GM21360 (cell line): ENCODE measurements at regions not wholly inside any gene's neighbourhood (a gene's known extent, or its start where the extent isn't known, plus 50 kb on each side); places are given as distances from the start of the nearest gene placed in this dataset.

ENCODE experiments used
- ATAC-seq: cut with Tn5 transposase; IDR thresholded peaks from one replicate; pipeline ENCODE4 v1.9.1; 2021; ENCODE audit warnings: mild to moderate bottlenecking, moderate library complexity; ENCODE audit not compliant: unreplicated experiment

DNA sequence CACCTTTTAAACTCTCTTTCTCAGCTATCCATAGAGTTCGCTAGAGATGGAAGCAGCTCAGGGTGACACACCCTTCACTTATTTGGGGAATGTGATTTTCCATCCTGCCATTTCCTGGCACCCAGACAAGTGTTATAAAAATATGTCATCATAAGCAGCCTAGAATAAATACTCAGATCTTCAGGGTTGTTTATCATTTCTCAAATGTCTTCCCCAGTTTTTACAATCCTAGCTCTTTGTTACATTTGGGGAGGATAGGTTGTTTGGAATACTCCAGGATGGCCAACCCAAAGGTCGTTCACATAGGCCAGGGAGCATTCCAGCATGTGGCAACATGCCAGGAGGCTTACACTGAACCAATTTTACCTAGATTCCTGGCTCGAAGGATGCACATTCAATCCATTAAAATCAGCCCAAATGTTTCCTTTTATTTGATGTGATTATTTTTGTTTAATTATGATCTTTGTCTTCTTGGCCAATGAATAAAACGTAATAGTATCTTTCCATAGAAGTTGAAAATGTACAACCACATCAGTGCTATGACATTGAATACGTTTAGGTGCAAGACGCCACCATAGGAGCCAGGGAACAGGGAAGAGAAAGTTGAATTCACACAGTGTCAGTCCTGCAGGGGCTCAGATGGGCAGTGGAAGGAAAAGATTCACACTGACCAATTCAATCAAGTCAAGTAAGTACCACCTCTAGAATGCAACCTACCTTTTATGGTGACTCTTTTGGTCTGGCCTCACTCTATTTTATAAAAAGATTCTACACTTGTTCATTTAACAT is 537.7 kb upstream of the MDFIC2 start:
- ATAC-seq = no peak

DNA sequence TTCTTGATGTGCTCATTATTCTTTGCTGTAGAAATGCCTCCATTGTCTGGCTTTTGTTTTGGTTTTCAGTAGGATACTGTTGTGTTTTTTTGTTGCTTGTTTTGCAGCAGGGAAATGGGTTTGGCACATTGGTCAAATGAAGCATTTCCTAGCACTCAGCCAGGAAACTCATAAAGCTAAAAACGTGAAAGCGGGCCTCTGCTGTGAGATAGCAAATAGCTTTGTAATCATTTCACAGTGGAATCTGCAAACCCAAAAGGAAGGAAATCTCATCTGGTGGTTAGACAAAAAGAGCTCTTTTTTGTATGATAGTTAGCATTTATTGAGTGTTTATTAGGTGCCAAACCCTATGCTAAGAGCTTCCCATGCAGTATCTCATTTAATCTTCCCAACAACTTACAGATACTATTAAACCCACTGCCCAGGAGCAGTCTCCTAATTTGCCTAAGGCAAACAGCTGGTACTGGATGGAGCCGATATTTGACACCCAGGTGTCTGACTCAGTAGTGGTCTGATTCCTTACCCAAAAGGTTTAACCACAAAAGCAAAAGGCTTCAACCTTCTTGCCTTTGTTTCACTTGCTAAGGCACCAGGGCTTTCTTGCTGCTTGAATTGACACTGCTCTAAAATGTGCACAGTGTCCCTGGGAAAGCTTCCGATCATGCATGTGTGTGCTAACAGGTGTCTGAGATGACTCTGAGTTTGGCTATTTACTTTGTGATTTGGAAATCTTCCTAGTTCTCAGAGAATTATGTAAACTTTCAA is 527.9 kb upstream of the MDFIC2 start:
- ATAC-seq = no peak

DNA sequence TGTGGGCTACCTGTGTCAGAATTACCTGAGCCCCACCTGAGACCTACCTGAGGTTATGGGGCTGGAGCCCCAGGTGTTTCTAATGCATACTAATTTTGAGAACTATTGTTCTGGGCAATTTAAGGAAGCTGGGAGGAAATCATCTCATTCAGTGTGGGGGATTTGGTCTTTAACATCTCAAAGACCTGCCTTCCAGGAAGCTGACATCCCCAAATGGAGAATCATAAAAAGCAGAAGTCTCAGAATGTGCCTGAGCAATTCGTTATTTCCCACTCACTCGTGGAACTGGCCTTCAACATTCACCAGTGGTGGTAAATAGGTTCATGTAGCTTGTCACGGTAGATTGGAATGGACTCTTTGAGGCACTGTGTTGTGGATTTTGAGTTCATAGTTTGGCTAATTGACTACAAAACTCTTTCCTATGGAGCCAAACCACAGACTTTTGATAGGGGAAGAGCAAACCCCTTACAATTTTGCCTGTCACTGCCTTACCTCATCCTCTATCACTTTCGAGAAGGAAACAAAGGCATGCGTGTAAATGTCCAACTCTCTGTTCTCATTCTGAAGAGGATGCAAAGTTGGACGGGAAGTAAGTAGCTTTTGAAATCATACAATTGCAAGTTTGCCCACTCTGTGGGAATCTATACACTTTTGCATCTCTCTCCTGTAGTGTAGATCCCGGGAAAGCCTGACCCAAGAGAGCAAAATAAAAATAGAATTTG is 521.0 kb upstream of the MDFIC2 start:
- no peak for ATAC-seq

DNA sequence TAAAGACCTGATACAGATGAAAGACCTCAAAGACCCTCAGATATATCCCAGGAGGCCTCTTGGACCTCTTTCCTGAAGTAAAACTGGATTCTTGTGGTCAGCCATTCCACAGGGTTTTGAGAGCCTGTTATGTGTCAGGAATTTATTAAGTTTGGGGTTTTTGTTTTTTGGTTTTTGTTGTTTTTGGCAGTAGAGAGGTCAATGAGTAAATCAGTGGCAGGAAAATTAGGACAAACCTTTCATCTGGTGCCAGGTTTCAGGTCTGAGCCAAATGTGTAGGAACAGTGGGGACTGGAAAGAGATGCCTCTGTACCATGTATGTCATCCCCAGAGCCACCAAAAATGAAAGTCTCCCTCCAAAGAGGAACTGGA is 520.4 kb upstream of the MDFIC2 start:
- no peak for ATAC-seq

DNA sequence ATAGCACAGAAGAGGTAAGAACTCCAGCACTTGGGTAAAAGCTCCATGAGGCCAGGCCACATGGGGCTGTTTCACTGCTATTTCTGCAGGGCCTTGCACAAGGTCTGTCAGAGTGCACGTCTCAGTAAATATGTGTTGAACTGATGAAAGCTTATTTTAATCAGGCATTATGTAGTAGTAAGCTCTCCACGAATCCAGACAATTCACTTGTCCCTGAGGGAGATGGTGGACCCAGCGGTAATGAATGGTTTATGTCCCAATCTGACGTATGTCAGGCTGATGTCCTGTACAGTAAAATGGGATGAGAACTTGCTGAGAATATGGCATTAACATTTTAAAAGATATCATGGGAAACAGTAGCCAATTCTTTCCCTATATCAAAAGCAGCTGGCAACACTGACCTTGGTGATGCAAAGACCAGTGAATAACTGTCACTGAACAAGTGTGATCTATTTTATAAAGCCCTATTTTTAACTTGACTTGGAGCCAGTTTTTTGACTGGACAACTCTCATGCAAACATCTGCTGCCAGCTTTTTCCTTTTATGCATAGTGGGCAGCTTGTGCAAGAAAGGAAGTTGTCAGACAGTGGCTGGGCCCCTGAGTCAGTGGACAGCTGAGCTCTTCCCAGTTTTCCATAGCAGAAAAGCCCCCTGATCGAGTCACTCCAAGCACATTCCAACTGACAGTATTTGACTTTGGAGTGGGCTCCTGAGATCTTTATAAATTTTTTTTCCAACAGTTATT is 519.8 kb upstream of the MDFIC2 start:
- ATAC-seq = no peak

DNA sequence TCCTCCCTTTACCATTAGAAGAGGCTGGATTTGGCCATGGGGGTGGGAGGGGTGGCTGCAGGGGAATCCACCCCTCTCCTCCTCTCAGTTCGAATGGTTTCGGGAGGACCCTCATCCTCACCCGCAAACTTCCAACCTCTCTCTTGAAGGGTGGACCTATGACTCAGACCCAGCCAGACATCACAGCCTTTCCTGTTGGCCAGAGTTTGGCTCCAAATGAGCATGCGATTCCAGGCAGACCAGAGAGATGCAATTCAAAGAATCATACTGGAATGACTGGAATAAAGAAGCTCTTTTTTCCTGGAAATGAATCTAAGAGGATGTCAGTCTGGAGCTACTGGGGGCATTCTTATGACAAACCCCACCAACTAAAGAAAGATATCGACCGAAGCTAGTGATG is 516.7 kb upstream of the MDFIC2 start:
- ATAC-seq = no peak

DNA sequence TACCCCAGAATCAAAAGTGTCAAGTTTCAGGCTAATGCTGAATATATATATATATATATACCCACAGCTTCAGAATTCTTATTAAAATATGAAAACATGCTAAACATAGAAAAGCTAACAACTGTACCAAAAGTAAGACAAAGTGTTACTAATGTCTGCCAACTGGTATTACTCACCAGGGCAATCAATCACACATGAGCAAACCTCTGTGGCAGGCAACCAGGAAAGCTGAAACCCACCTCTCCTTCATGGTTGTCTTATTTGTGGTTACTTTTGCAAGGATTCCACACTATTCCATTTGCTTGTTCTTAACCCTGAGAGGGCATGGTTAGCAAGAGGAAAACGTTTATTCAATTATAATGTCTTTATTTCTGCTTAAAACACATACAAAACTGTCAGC is 512.3 kb upstream of the MDFIC2 start:
- no peak for ATAC-seq

DNA sequence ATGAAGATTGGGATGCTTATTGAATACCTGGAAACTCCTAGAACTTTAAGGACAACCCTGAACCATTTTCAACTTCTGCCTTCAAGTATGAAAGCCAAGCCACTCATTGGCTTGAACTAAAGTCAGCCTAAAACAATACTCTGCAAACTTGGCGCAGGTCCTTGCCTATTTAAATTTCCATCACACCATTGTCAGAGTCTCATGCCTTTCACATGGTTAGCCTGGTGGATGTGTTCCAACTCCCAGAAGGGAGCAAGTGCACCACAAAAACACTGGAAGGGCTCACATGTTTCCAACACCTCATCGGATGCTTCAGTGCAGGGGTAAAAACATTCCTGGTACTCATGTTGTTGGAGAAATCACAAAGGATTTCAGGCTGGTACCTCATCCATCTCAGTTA is 511.6 kb upstream of the MDFIC2 start:
- no peak for ATAC-seq

DNA sequence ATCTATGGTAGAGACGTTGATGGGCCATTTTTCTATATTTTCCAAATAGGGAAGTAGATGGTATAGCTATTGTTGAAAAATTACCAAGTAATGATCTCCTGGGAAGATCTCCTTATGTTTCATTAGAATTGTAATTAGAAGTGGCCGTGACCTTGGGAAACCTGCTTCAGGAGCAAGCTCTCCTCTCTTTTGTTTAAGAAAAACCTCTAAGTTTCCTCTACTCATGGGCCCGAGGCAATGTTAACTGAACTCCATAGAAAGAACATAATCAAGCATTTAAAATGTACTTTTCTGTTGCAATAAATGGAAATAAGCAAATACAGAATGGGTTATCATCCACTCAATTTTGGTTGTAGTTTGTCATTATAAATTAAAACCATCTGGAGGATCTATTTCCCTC is 511.2 kb upstream of the MDFIC2 start:
- ATAC-seq = no peak

DNA sequence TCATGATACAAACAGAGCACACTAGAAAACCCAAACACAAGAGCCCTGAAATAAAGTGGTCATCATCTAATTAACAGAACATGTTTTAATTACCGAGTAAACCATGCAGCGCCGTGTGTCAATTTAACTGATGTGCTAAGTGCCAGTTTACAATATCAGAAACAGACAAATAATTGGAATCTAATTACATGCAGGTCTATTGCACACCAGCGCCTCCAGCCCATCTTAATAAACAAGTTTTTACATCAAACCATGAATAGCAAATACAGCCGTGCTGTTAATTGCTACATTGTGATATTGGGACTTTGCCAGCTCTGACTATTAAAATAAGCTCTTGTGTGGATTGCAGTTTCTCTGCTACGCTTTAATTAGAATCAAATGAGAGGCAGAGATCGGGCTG is 510.2 kb upstream of the MDFIC2 start:
- ATAC-seq = no peak

DNA sequence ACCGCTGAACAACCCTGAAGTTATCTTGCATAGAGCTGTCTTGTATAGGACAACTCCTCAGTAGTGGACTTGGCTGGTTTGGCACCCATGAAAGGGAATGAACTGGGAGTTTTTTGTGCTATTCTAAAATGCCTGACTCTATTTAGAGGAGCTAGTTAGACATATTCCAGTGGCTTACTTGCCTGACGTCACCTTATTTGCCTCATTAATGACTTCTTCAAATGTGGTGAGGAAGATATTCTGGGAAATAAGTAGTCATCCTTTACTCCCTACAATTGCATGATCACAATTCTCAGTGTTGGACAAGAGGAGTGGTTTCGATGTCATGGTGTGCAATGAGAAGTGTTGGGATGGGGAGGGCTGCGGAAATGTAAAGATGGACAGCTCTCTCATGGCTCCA is 509.2 kb upstream of the MDFIC2 start:
- no peak for ATAC-seq

DNA sequence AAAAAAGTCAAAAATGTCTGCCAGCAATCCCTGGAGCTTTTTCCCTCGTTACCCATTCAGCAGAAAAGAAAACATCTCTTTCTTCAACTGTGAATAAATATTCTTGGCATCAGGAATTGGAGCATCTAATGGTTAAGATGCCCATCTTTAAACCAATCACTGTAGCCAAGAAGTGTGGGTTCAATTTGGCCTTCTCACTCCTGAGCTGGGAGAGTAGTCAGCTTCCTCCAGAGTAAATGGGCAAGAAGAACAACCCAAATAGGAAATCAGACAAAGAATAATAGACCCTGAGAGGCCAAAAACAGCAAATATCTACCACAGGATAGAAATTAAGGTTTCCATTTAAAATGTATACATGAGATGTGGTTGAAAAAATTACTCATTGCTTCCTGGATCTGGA is 508.0 kb upstream of the MDFIC2 start:
- no peak for ATAC-seq

DNA sequence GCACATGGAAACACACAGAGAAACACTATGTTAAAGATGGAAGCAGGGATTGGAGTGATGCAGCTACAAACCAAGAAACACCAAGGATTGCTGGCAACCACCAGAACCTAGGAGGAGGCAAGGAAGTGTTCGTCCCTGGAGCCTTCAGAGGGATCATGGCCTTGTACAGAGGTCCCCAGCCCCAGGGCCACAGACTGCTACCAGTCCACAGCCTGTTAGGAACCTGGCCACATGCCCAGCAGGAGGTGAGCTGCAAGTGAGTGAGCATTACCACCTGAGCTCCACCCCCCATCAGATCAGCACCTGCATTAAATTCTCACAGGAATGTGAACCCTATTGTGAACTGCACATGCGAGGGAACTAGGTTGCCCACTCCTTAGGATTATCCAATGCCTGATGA is 505.7 kb upstream of the MDFIC2 start:
- no peak for ATAC-seq

DNA sequence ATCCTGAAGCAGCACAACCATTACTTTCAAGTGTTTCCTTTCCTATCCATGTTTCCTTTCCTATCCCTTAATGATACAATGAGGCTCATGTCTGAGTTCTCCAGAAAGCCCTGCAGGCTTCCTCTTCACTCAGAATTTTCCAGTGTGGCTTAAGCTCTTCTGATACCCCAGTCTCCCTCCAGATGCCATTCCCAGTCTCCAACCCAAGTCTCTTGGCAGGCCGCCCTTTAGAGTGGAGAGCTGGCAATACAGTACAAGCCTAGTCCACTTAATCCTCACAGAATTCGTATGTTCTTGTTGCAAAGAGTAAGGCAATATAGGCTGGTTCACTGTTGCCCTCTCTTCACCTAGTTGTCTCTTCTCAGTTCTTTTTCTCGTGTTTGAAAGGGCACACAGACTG is 503.9 kb upstream of the MDFIC2 start:
- ATAC-seq = no peak

DNA sequence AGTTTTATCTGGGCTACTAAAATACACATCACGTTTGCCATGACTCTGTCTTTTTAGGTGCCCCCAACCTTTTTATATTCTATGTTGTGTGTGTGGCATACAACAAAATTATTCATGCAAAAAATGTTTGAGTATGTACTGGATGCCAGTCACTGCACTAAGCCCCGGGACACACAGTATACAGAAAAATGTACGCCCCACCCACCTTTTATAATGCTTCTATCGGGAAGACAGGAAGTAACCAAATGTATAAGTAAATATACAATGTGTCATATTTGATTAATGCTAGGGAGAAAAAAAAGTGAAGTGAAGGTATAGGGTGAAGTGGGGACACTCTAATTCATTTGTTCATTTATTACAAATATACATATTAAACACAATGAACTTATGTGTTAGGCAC is 503.4 kb upstream of the MDFIC2 start:
- no peak for ATAC-seq

DNA sequence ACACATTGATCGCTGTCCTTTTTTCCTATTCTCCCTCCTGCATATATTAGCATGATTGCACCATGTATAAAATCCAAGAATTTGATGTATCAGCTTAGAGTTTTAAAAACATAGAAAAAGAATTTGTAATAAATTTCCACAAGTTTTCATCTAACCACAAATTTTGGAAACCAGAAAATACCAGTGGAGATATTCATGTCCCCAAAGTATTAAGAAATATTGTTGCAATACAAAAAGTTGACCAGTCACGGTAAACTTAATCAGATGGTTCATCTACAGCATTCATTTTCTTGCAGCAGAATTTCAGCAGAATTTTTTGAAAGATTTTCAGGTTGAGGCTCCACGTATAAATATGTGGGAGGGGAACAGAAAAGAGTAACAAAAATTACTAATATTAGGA is 500.9 kb upstream of the MDFIC2 start:
- ATAC-seq = no peak

DNA sequence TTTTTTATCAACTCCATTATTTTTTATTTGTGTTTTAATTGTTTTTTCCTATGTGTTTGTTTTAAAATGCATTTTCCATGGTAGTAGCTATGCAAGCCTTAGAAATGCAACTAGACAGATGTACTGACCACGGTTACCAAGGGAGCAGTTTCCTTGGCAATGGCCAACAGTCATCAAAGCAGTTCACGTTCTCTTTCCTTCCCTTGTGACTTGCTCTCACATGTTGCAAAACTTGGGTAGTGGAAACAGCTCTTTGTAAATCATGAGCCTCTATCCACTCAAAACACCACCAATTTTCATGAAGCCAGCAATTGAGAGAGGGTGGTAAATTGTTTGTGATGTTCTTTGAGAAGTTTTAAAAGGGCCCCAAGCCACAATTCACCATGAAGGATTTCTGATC is 499.4 kb upstream of the MDFIC2 start:
- no peak for ATAC-seq

DNA sequence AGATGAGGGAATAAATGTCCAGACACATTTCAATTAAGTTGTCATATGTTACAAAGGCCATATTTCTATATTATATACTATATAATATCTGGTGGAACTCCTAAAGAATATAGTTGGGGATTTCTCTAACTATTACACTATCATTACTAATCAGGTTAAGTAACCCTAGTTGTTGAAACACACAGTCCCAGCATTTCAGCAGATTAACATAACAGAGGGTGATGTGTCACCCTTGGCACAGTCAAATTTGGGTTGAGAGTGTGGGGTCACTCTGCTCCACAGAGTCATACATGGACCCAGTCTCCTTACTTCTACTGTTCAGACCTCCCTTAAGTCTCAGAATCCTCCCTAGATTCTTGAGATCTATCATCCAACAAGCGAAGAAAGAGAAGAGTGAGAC is 496.4 kb upstream of the MDFIC2 start:
- no peak for ATAC-seq

DNA sequence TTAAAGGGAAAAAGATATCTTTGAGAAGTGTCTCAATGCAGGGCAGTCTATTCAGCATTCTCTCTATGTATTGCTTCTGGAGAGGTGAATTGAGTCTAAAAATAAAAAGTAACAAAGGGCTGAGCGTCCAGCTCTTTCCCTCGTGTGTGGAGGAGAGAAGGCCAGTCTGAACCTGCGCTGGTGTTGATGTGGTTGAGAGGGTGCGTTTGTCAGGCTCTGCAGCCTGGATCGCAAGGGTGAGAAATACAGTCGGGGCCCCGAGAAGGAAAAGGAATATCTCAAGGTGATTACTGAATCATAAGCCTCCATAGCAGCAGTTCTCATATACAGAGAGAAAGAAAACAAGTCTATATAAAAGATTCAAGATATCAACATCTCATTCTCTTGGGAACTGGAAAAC is 494.1 kb upstream of the MDFIC2 start:
- ATAC-seq = no peak

DNA sequence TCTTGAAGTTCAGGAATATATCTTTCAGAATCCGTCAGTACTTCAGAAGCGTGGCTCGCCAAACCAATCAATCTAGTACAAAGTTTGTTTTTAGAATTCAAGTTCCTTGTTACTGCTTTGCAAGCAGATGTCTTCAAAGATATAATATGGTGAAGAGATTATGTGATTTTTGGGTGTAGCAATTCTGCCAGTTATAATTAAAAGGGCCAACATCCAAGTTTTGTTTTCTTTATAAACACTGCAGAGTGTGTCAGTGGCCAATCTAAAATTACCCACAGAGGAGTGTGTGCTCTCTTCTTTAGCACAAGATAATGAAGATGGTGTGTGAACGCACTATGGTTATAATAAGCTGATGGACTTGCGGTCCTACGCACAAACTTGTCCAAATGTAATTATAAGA is 493.6 kb upstream of the MDFIC2 start:
- ATAC-seq = no peak
